T-helper 17 cell (primary cell): ENCODE measurements at regions not wholly inside any gene's neighbourhood (a gene's known extent, or its start where the extent isn't known, plus 50 kb on each side); places are given as distances from the start of the nearest gene placed in this dataset.
A peak's percentile ranks its signal among the peaks of the same experiment; 100 is the strongest.

ENCODE experiments used
- ATAC-seq: fragments of 150-1000 bp; cut with Tn5 transposase; 2 replicates; pipeline ENCODE4 v1.10.0; 2021; ENCODE audit warnings: mild to moderate bottlenecking, moderate library complexity
- DNase-seq, 3 donors: peaks; one replicate each; pipeline versions ENCODE4 v3.0.0 to v3.0.0-alpha.2; 2020 to 2021
- H3K9me3 ChIP-seq: one replicate; pipeline ENCODE4 v1.7.0; 2013; ENCODE audit warnings: low read length, mild to moderate bottlenecking; ENCODE audit not compliant: control insufficient read depth, poor library complexity, severe bottlenecking
- H3K27ac Mint-ChIP-seq: one replicate; pipeline ENCODE4 v1.8.0; 2022; ENCODE audit warnings: mild to moderate bottlenecking, moderate library complexity, mixed read lengths
- H3K27me3 Mint-ChIP-seq: one replicate; pipeline ENCODE4 v1.8.0; 2022; ENCODE audit warnings: mixed read lengths
- H3K36me3 Mint-ChIP-seq: one replicate; pipeline ENCODE4 v1.8.0; 2022; ENCODE audit warnings: low read depth, mixed read lengths
- H3K4me1 Mint-ChIP-seq: one replicate; pipeline ENCODE4 v1.8.0; 2022; ENCODE audit warnings: mild to moderate bottlenecking, mixed read lengths
- H3K4me3 Mint-ChIP-seq: one replicate; pipeline ENCODE4 v1.8.0; 2022; ENCODE audit warnings: mild to moderate bottlenecking, moderate library complexity, mixed read lengths

GRCh38 chr1:58976294-58976693, 192.4 kb upstream of the JUN start:
- H3K9me3 ChIP-seq = no peaks in the 10 kb centered on the region
- no peak for ATAC-seq
- H3K4me3 Mint-ChIP-seq = no peak overlapping the region
- peaks cover 12% of the 10 kb centered on the region for H3K4me1 Mint-ChIP-seq
- H3K27me3 Mint-ChIP-seq = peaks cover 5% of the 10 kb centered on the region
- no peaks in the 10 kb centered on the region for H3K36me3 Mint-ChIP-seq
- no peak for DNase-seq
- no peak overlapping the region for H3K27ac Mint-ChIP-seq

GRCh38 chr1:58977598-58977997, 193.8 kb upstream of the JUN start:
- no peaks in the 10 kb centered on the region for H3K9me3 ChIP-seq
- DNase-seq (no peak), ATAC-seq (no peak)
- Mint-ChIP-seq H3K4me3 (no peak overlapping the region), H3K4me1 (peaks cover 12% of the 10 kb centered on the region), H3K27ac (no peak overlapping the region), H3K36me3 (no peaks in the 10 kb centered on the region), H3K27me3 (peaks cover 9% of the 10 kb centered on the region)

GRCh38 chr1:58978096-58978495, 194.2 kb upstream of the JUN start:
- H3K9me3 ChIP-seq = no peaks in the 10 kb centered on the region
- Mint-ChIP-seq H3K36me3 (no peaks in the 10 kb centered on the region), H3K4me3 (no peak overlapping the region), H3K27ac (no peak overlapping the region), H3K27me3 (peaks cover 9% of the 10 kb centered on the region), H3K4me1 (peaks cover 12% of the 10 kb centered on the region)
- DNase-seq (no peak), ATAC-seq (no peak)

GRCh38 chr1:58979086-58979485, 195.2 kb upstream of the JUN start:
- Mint-ChIP-seq H3K4me1 (peaks cover 12% of the 10 kb centered on the region), H3K4me3 (no peak overlapping the region), H3K27ac (no peak overlapping the region), H3K27me3 (peaks cover 9% of the 10 kb centered on the region), H3K36me3 (no peaks in the 10 kb centered on the region)
- no peak for ATAC-seq
- DNase-seq = no peak
- no peaks in the 10 kb centered on the region for H3K9me3 ChIP-seq

GRCh38 chr1:58979677-58980076, 195.8 kb upstream of the JUN start:
- Mint-ChIP-seq H3K4me1 (peaks cover 12% of the 10 kb centered on the region), H3K36me3 (no peaks in the 10 kb centered on the region), H3K27me3 (peaks cover 9% of the 10 kb centered on the region), H3K4me3 (no peak overlapping the region), H3K27ac (no peak overlapping the region)
- no peak for ATAC-seq
- no peaks in the 10 kb centered on the region for H3K9me3 ChIP-seq
- DNase-seq = no peak

- no peak for ATAC-seq
Observed at GRCh38 chr1:58981392-58981791, 197.5 kb upstream of the JUN start.

GRCh38 chr1:58982259-58982998, 198.6 kb upstream of the JUN start:
- H3K4me3 Mint-ChIP-seq = no peak overlapping the region
- H3K27me3 Mint-ChIP-seq = peaks cover 9% of the 10 kb centered on the region
- H3K27ac Mint-ChIP-seq = no peak overlapping the region
- no peaks in the 10 kb centered on the region for H3K9me3 ChIP-seq
- ATAC-seq = no peak
- no peak for DNase-seq
- no peaks in the 10 kb centered on the region for H3K36me3 Mint-ChIP-seq
- H3K4me1 Mint-ChIP-seq = peaks cover 20% of the 10 kb centered on the region

More at GRCh38 chr1:58981392-58981791, 197.5 kb upstream of the JUN start:
- Mint-ChIP-seq H3K27me3 (peaks cover 9% of the 10 kb centered on the region), H3K36me3 (no peaks in the 10 kb centered on the region), H3K27ac (no peak overlapping the region), H3K4me1 (peaks cover 12% of the 10 kb centered on the region), H3K4me3 (no peak overlapping the region)
- no peak for DNase-seq
- no peaks in the 10 kb centered on the region for H3K9me3 ChIP-seq

GRCh38 chr1:58983162-58983561, 199.3 kb upstream of the JUN start:
- H3K4me1 Mint-ChIP-seq = peaks cover 22% of the 10 kb centered on the region
- no peaks in the 10 kb centered on the region for H3K9me3 ChIP-seq
- ATAC-seq = no peak
- H3K36me3 Mint-ChIP-seq = no peaks in the 10 kb centered on the region
- peaks cover 9% of the 10 kb centered on the region for H3K27me3 Mint-ChIP-seq
- no peak for DNase-seq
- no peak overlapping the region for H3K4me3 Mint-ChIP-seq
- no peak overlapping the region for H3K27ac Mint-ChIP-seq

GRCh38 chr1:58983633-58984245, 199.9 kb upstream of the JUN start:
- H3K4me3 Mint-ChIP-seq = no peak overlapping the region
- H3K27ac Mint-ChIP-seq = no peak overlapping the region
- H3K4me1 Mint-ChIP-seq = peaks cover 19% of the 10 kb centered on the region
- no peaks in the 10 kb centered on the region for H3K9me3 ChIP-seq
- DNase-seq (no peak), ATAC-seq (no peak)
- peaks cover 7% of the 10 kb centered on the region for H3K27me3 Mint-ChIP-seq
- H3K36me3 Mint-ChIP-seq = no peaks in the 10 kb centered on the region

GRCh38 chr1:58986996-58987767, 203.3 kb upstream of the JUN start:
- H3K9me3 ChIP-seq = no peaks in the 10 kb centered on the region
- ATAC-seq (peak; percentile 35), DNase-seq (no peak)
- no peak overlapping the region for H3K27ac Mint-ChIP-seq
- H3K4me3 Mint-ChIP-seq = peak overlapping the region; percentile 1
- peaks cover 7% of the 10 kb centered on the region for H3K27me3 Mint-ChIP-seq
- peaks cover 9% of the 10 kb centered on the region for H3K4me1 Mint-ChIP-seq
- no peaks in the 10 kb centered on the region for H3K36me3 Mint-ChIP-seq

- Mint-ChIP-seq H3K36me3 (no peaks in the 10 kb centered on the region), H3K27ac (peak overlapping the region; percentile 59), H3K4me3 (no peak overlapping the region), H3K4me1 (peaks cover 9% of the 10 kb centered on the region), H3K27me3 (peaks cover 13% of the 10 kb centered on the region)
- no peak for DNase-seq
- no peaks in the 10 kb centered on the region for H3K9me3 ChIP-seq
- ATAC-seq = no peak
Observed at GRCh38 chr1:58988752-58989151, 204.9 kb upstream of the JUN start.

GRCh38 chr1:58989845-58990244, 206.0 kb upstream of the JUN start:
- no peak for ATAC-seq
- H3K27me3 Mint-ChIP-seq = peaks cover 17% of the 10 kb centered on the region
- H3K4me1 Mint-ChIP-seq = peaks cover 9% of the 10 kb centered on the region
- H3K9me3 ChIP-seq = no peaks in the 10 kb centered on the region
- H3K36me3 Mint-ChIP-seq = no peaks in the 10 kb centered on the region
- no peak overlapping the region for H3K27ac Mint-ChIP-seq
- no peak for DNase-seq
- no peak overlapping the region for H3K4me3 Mint-ChIP-seq

GRCh38 chr1:58991305-58991704, 207.5 kb upstream of the JUN start:
- Mint-ChIP-seq H3K36me3 (no peaks in the 10 kb centered on the region), H3K4me3 (no peak overlapping the region), H3K27me3 (peaks cover 18% of the 10 kb centered on the region), H3K27ac (no peak overlapping the region), H3K4me1 (peaks cover 9% of the 10 kb centered on the region)
- no peaks in the 10 kb centered on the region for H3K9me3 ChIP-seq
- DNase-seq (no peak), ATAC-seq (no peak)
